MM.1S (cell line): ENCODE measurements at regions not wholly inside any gene's neighbourhood (a gene's known extent, or its start where the extent isn't known, plus 50 kb on each side); places are given as distances from the start of the nearest gene placed in this dataset.

Experiments
- DNase-seq: peaks from one replicate; pipeline ENCODE4 v3.0.0-alpha.2; 2015
- H2AFZ ChIP-seq: fragments of 300-600 bp; sonication (generic); 2 replicates; pipeline ENCODE4 v1.6.0; 2016; ENCODE audit warnings: antibody characterized with exemption, low read length
- H3F3A ChIP-seq: fragments of 300-600 bp; sonication (generic); 2 replicates; pipeline ENCODE4 v1.6.1; 2016; ENCODE audit warnings: mild to moderate bottlenecking, antibody characterized with exemption, low read length, moderate library complexity, mixed read lengths; ENCODE audit not compliant: insufficient read depth
- H3K27ac ChIP-seq: fragments of 300-600 bp; sonication (generic); 2 replicates; pipeline ENCODE4 v1.5.1; 2016; ENCODE audit warnings: mild to moderate bottlenecking, low read length
- H3K27me3 ChIP-seq: fragments of 300-600 bp; sonication (generic); replicated peaks from 2 replicates; pipeline ENCODE4 v1.6.0; 2016; ENCODE audit warnings: low read length; ENCODE audit not compliant: insufficient read depth
- H3K36me3 ChIP-seq: fragments of 300-600 bp; sonication (generic); replicated peaks from 2 replicates; pipeline ENCODE4 v1.6.1; 2016; ENCODE audit warnings: mild to moderate bottlenecking, low read length, mixed read lengths; ENCODE audit not compliant: insufficient read depth
- H3K4me1 ChIP-seq: fragments of 300-600 bp; sonication (generic); 2 replicates; pipeline ENCODE4 v1.6.1; 2016; ENCODE audit warnings: low read length, mixed read lengths
- H3K4me2 ChIP-seq: fragments of 300-600 bp; sonication (generic); 2 replicates; pipeline ENCODE4 v1.6.0; 2016; ENCODE audit warnings: low read depth, low read length
- H3K4me3 ChIP-seq: fragments of 300-600 bp; sonication (generic); 2 replicates; pipeline ENCODE4 v1.5.1; 2016; ENCODE audit warnings: low read length, mixed read lengths
- H3K79me2 ChIP-seq: fragments of 300-600 bp; sonication (generic); 2 replicates; pipeline ENCODE4 v1.6.1; 2016; ENCODE audit warnings: mixed run types, low read length, mixed read lengths
- H3K9ac ChIP-seq: fragments of 300-600 bp; sonication (generic); 2 replicates; pipeline ENCODE4 v1.6.1; 2016; ENCODE audit warnings: low read length, mixed read lengths
- H3K9me2 ChIP-seq: fragments of 300-600 bp; sonication (generic); replicated peaks from 2 replicates; pipeline ENCODE4 v1.6.1; 2016; ENCODE audit warnings: mild to moderate bottlenecking, low read length, mixed read lengths; ENCODE audit not compliant: insufficient read depth
- H3K9me3 ChIP-seq: fragments of 300-600 bp; sonication (generic); replicated peaks from 2 replicates; pipeline ENCODE4 v1.6.1; 2016; ENCODE audit warnings: mild to moderate bottlenecking, low read length, mixed read lengths; ENCODE audit not compliant: insufficient read depth
- H4K20me1 ChIP-seq: fragments of 300-600 bp; sonication (generic); 2 replicates; pipeline ENCODE4 v1.6.1; 2016; ENCODE audit warnings: mild to moderate bottlenecking, low read length, moderate library complexity, mixed read lengths; ENCODE audit not compliant: insufficient read depth
- CTCF ChIP-seq: fragments of 300-600 bp; sonication (generic); IDR thresholded peaks from 2 replicates; pipeline ENCODE4 v1.5.1; 2016; ENCODE audit warnings: antibody characterized with exemption, low read length, mixed read lengths
- EZH2 ChIP-seq: fragments of 300-600 bp; sonication (generic); optimal IDR thresholded peaks from 2 replicates; pipeline ENCODE3; 2017; ENCODE audit warnings: low read depth, mild to moderate bottlenecking, antibody characterized with exemption, low read length, mixed read lengths
- EZH2phosphoT487 ChIP-seq: fragments of 300-600 bp; sonication (generic); IDR thresholded peaks from 2 replicates; pipeline ENCODE4 v1.6.1; 2018; ENCODE audit warnings: antibody characterized with exemption, low read length

DNA sequence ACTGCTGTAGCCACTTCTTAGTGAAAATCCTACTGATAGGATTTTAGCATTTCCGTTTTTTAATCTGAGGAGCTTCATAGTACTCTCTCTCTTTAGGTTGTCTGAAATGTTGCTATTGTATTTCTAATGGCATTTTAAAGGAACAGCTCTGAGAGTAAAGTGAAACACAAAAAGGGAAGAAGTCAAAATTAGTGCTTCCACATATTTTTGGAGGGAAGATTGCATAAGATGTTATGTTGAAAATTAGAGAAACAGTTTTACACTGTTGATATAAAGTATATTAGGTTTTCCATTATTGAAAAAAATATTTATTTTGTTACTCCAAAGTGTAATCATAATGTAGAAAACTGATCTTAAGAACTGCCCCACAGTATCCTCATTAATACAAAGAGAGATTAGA is 525.1 kb downstream of the TAF11L14 start:
- no peaks in the 10 kb centered on the region for H3K4me1 ChIP-seq
- H3K27me3 ChIP-seq, result no peaks in the 10 kb centered on the region
- H2AFZ ChIP-seq, result no peak overlapping the region
- no peaks in the 10 kb centered on the region for H4K20me1 ChIP-seq
- H3F3A ChIP-seq, result no peaks in the 10 kb centered on the region
- no peaks in the 10 kb centered on the region for H3K9me3 ChIP-seq
- no peaks in the 10 kb centered on the region for H3K9me2 ChIP-seq
- no peak for DNase-seq
- TF ChIP-seq EZH2, result no peak
- no peak for TF ChIP-seq EZH2phosphoT487
- no peak for TF ChIP-seq CTCF
- H3K27ac ChIP-seq, result no peak overlapping the region
- no peaks in the 10 kb centered on the region for H3K79me2 ChIP-seq
- no peak overlapping the region for H3K4me2 ChIP-seq
- no peak overlapping the region for H3K9ac ChIP-seq
- H3K36me3 ChIP-seq, result no peaks in the 10 kb centered on the region
- no peak overlapping the region for H3K4me3 ChIP-seq

- no peaks in the 10 kb centered on the region for H3K4me1 ChIP-seq
Observed at GRCh38 chr5:18171684-18172083, 537.4 kb downstream of the TAF11L14 start.

DNA sequence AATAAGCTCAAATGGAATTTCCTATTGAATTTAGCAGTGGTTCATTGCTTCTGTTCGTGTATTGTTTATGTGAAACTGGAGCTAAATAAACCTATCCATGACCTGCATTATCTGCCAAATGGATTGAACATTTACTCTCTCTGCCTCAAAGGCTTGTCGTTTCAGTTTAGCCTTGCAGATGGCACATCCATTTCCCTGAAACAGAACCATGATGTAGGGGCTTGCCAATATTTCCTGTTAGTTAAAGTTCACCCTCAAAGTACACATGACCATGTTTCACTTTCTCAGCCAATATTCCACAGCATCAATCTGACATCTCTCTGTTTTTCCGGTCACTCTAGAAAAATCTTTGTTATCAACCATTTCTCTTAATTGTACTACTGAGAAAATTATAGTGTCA is 545.3 kb downstream of the TAF11L14 start:
- H3F3A ChIP-seq, result no peaks in the 10 kb centered on the region
- H3K9ac ChIP-seq, result no peak overlapping the region
- H2AFZ ChIP-seq, result no peak overlapping the region
- H4K20me1 ChIP-seq, result no peaks in the 10 kb centered on the region
- H3K27me3 ChIP-seq, result no peaks in the 10 kb centered on the region
- H3K9me2 ChIP-seq, result no peaks in the 10 kb centered on the region
- H3K4me3 ChIP-seq, result no peak overlapping the region
- no peak overlapping the region for H3K27ac ChIP-seq
- no peak for DNase-seq
- no peaks in the 10 kb centered on the region for H3K79me2 ChIP-seq
- no peak for TF ChIP-seq CTCF
- no peak overlapping the region for H3K4me2 ChIP-seq
- no peaks in the 10 kb centered on the region for H3K4me1 ChIP-seq
- no peaks in the 10 kb centered on the region for H3K36me3 ChIP-seq
- H3K9me3 ChIP-seq, result no peaks in the 10 kb centered on the region

More at GRCh38 chr5:18171684-18172083, 537.4 kb downstream of the TAF11L14 start:
- H3K9ac ChIP-seq, result no peak overlapping the region
- H3K36me3 ChIP-seq, result no peaks in the 10 kb centered on the region
- no peaks in the 10 kb centered on the region for H4K20me1 ChIP-seq
- DNase-seq, result no peak
- H3K27ac ChIP-seq, result no peak overlapping the region
- no peaks in the 10 kb centered on the region for H3K27me3 ChIP-seq
- H2AFZ ChIP-seq, result no peak overlapping the region
- no peak for TF ChIP-seq EZH2phosphoT487
- no peak for TF ChIP-seq EZH2
- no peak for TF ChIP-seq CTCF
- H3K4me2 ChIP-seq, result no peak overlapping the region
- H3K79me2 ChIP-seq, result no peaks in the 10 kb centered on the region
- H3K4me3 ChIP-seq, result no peak overlapping the region
- no peaks in the 10 kb centered on the region for H3K9me2 ChIP-seq
- no peaks in the 10 kb centered on the region for H3F3A ChIP-seq
- no peaks in the 10 kb centered on the region; the same call in 1 of the 2 replicates for H3K9me3 ChIP-seq

DNA sequence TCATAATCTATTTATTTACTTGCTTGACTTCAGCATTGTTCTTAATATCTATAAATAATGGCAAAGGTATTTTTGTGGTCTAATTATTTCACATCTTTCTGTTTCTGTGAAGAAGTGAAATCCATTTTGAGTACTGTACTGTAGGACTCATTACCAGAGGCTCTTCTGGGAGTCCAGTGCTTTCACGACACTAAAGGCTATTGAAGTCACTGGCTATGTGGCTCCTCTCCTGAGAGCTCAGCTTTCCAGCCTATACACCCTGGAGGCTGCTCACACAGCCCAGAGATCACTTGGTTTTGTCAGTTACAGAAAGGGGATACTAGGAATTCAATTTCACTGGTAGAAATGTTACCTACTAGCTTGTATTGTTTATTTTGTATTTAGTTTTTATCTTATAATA is 547.3 kb downstream of the TAF11L14 start:
- no peaks in the 10 kb centered on the region for H4K20me1 ChIP-seq
- H3K9me2 ChIP-seq, result no peaks in the 10 kb centered on the region
- no peaks in the 10 kb centered on the region for H3K36me3 ChIP-seq
- no peaks in the 10 kb centered on the region for H3K9me3 ChIP-seq
- no peak overlapping the region for H3K9ac ChIP-seq
- H3K4me2 ChIP-seq, result no peak overlapping the region
- H3K4me1 ChIP-seq, result no peaks in the 10 kb centered on the region
- H3K27ac ChIP-seq, result no peak overlapping the region
- no peaks in the 10 kb centered on the region for H3F3A ChIP-seq
- TF ChIP-seq CTCF, result no peak
- TF ChIP-seq EZH2phosphoT487, result no peak
- TF ChIP-seq EZH2, result no peak
- H3K4me3 ChIP-seq, result no peak overlapping the region
- no peak overlapping the region for H2AFZ ChIP-seq
- DNase-seq, result no peak
- no peaks in the 10 kb centered on the region for H3K27me3 ChIP-seq
- H3K79me2 ChIP-seq, result no peaks in the 10 kb centered on the region
